ENCODE measurements at regions not wholly inside any gene's neighbourhood (a gene's known extent, or its start where the extent isn't known, plus 50 kb on each side); places are given as distances from the start of the nearest gene placed in this dataset.

DNA sequence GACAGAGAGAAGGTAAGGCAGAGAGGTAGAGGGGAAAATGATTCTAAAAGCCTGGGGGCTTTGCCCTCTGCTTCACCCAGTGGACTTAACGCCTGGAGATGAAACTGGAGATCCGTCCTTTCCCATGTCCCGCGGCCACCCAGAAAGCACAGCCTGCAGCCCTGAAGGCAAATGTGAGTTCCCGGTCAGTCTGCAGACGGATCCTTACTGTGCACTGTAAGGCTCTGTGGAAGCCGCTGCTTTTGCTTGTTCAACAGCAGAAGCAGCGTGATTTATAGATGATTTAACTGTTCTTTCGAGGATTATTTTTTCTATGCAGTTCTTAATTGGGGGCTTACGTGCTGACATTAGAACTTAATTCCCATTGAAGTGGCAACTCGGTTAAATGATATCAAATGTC, 290.4 kb downstream of the FOXL1 start:
- no peaks in the 10 kb centered on the region for H3K9me3 ChIP-seq (ENCODE audit: control insufficient read depth, insufficient read depth, low read depth, low read length)
- no peak overlapping the region for H3K27ac ChIP-seq (ENCODE audit: insufficient read depth, low read length)
- H3K36me3 ChIP-seq (ENCODE audit: control insufficient read depth, insufficient read depth, low read length) = no peaks in the 10 kb centered on the region
- no peak for DNase-seq (ENCODE audit: low read depth in 2 of 2)
- H3K27me3 ChIP-seq (ENCODE audit: control insufficient read depth, insufficient read depth, low read length) = peaks cover 3% of the 10 kb centered on the region
- TF ChIP-seq, protein P1, sequence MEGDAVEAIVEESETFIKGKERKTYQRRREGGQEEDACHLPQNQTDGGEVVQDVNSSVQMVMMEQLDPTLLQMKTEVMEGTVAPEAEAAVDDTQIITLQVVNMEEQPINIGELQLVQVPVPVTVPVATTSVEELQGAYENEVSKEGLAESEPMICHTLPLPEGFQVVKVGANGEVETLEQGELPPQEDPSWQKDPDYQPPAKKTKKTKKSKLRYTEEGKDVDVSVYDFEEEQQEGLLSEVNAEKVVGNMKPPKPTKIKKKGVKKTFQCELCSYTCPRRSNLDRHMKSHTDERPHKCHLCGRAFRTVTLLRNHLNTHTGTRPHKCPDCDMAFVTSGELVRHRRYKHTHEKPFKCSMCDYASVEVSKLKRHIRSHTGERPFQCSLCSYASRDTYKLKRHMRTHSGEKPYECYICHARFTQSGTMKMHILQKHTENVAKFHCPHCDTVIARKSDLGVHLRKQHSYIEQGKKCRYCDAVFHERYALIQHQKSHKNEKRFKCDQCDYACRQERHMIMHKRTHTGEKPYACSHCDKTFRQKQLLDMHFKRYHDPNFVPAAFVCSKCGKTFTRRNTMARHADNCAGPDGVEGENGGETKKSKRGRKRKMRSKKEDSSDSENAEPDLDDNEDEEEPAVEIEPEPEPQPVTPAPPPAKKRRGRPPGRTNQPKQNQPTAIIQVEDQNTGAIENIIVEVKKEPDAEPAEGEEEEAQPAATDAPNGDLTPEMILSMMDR (conservative IDR thresholded peaks at IDR 0.05 in 1 of 2, IDR thresholded peaks at IDR 0.05 in 1 of 2; ENCODE audit: low read depth in 1 of 2, low read length in 2 of 2) = no peak
- TF ChIP-seq EZH2 (IDR thresholded peaks at IDR 0.05; ENCODE audit: low read length, missing control alignments) = no peak
- H3K9ac ChIP-seq (ENCODE audit: insufficient read depth, low read length) = no peak overlapping the region
- no peak overlapping the region for H3K4me3 ChIP-seq (replicated peaks in 1 of 4; ENCODE audit: control extremely low read depth in 1 of 4, insufficient read depth in 1 of 4, low read depth in 3 of 4, low read length in 4 of 4)
- H2AFZ ChIP-seq (ENCODE audit: low read length) = no peak overlapping the region
- H3K79me2 ChIP-seq (ENCODE audit: control insufficient read depth, insufficient read depth, low read length) = no peaks in the 10 kb centered on the region
- H3K4me1 ChIP-seq (ENCODE audit: control insufficient read depth, extremely low read depth, insufficient read depth, low read length) = no peaks in the 10 kb centered on the region
- no peaks in the 10 kb centered on the region for H4K20me1 ChIP-seq (ENCODE audit: control insufficient read depth, extremely low read depth, insufficient read depth, low read length)
- no peak overlapping the region for H3K4me2 ChIP-seq (ENCODE audit: extremely low read depth, insufficient read depth, low read length)

DNA sequence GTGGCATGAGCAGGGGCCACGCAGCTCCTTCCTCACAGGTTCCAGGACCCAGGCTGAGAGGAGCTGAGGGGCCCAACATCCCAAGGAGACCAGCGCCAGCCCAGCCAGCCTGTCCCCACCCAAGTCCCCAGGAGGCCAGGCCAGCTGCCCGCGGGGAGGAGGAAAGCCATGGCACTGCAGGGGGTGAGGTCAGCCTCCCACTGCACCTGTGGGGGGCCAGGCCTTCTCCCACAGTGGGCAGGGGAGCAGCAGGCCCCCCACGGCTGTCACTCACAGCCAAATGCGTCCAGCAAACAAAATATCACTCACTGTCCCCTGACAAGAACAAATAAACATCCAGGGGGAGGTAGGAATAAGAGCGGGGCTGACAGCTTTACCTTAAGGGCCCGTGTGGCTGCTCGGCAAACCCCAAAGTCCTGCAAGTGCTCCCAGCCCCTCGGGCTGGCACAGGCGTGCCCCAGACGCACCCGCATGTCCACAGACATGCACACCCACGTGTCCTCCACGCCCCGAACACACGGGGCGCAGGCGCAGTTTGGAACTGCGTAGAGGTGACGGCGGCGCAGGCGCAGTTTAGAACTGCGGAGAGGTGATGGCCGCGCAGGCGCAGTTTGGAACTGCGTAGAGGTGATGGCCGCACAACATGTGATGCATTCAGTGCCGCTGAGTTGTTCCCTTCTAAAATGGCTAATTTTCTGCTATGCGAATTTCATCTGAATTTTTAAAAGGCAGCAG, 291.1 kb downstream of the FOXL1 start:
- no peak for DNase-seq (ENCODE audit: low read depth in 2 of 2)
- no peak overlapping the region for H3K9ac ChIP-seq (ENCODE audit: insufficient read depth, low read length)
- no peak overlapping the region for H2AFZ ChIP-seq (ENCODE audit: low read length)
- peaks cover 3% of the 10 kb centered on the region for H3K27me3 ChIP-seq (ENCODE audit: control insufficient read depth, insufficient read depth, low read length)
- no peaks in the 10 kb centered on the region for H3K79me2 ChIP-seq (ENCODE audit: control insufficient read depth, insufficient read depth, low read length)
- H3K4me2 ChIP-seq (ENCODE audit: extremely low read depth, insufficient read depth, low read length) = no peak overlapping the region
- no peaks in the 10 kb centered on the region for H3K9me3 ChIP-seq (ENCODE audit: control insufficient read depth, insufficient read depth, low read depth, low read length)
- no peaks in the 10 kb centered on the region for H3K36me3 ChIP-seq (ENCODE audit: control insufficient read depth, insufficient read depth, low read length)
- no peaks in the 10 kb centered on the region for H3K4me1 ChIP-seq (ENCODE audit: control insufficient read depth, extremely low read depth, insufficient read depth, low read length)
- no peaks in the 10 kb centered on the region for H4K20me1 ChIP-seq (ENCODE audit: control insufficient read depth, extremely low read depth, insufficient read depth, low read length)
- TF ChIP-seq EZH2 (IDR thresholded peaks at IDR 0.05; ENCODE audit: low read length, missing control alignments) = no peak
- TF ChIP-seq, protein P1 (conservative IDR thresholded peaks at IDR 0.05 in 1 of 2, IDR thresholded peaks at IDR 0.05 in 1 of 2; ENCODE audit: low read depth in 1 of 2, low read length in 2 of 2) = no peak
- H3K4me3 ChIP-seq (replicated peaks in 1 of 4; ENCODE audit: control extremely low read depth in 1 of 4, insufficient read depth in 1 of 4, low read depth in 3 of 4, low read length in 4 of 4) = no peak overlapping the region
- H3K27ac ChIP-seq (ENCODE audit: insufficient read depth, low read length) = no peak overlapping the region

DNA sequence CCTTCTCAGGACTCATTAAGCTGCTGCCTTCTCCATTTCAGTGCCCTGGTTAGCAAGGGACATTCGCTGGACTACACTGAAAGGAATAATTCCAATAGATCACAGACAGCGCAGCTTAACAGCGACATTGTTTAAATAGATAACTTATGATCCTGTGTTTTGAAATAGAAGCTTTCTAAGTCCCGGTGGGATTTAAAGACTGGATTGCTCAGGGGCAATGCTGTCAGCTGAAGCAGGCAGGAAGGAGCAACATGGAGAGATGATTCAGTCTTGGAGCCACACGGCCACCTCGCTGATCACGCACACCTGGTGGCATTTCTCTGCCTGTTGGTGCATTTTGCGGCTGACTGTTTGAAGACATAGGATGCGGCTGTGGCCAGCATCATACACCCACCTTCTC, 292.0 kb downstream of the FOXL1 start:
- no peak for TF ChIP-seq EZH2 (IDR thresholded peaks at IDR 0.05; ENCODE audit: low read length, missing control alignments)
- TF ChIP-seq, protein P1 (conservative IDR thresholded peaks at IDR 0.05 in 1 of 2, IDR thresholded peaks at IDR 0.05 in 1 of 2; ENCODE audit: low read depth in 1 of 2, low read length in 2 of 2) = no peak
- Histone ChIP-seq H3K4me1 (ENCODE audit: control insufficient read depth, extremely low read depth, insufficient read depth, low read length) (no peaks in the 10 kb centered on the region), H3K27me3 (ENCODE audit: control insufficient read depth, insufficient read depth, low read length) (peaks cover 3% of the 10 kb centered on the region), H2AFZ (ENCODE audit: low read length) (no peak overlapping the region), H3K4me3 (replicated peaks in 1 of 4; ENCODE audit: control extremely low read depth in 1 of 4, insufficient read depth in 1 of 4, low read depth in 3 of 4, low read length in 4 of 4) (no peak overlapping the region), H3K27ac (ENCODE audit: insufficient read depth, low read length) (no peak overlapping the region), H3K4me2 (ENCODE audit: extremely low read depth, insufficient read depth, low read length) (no peak overlapping the region), H3K9ac (ENCODE audit: insufficient read depth, low read length) (no peak overlapping the region), H3K36me3 (ENCODE audit: control insufficient read depth, insufficient read depth, low read length) (no peaks in the 10 kb centered on the region), H3K9me3 (ENCODE audit: control insufficient read depth, insufficient read depth, low read depth, low read length) (no peaks in the 10 kb centered on the region), H4K20me1 (ENCODE audit: control insufficient read depth, extremely low read depth, insufficient read depth, low read length) (no peaks in the 10 kb centered on the region), H3K79me2 (ENCODE audit: control insufficient read depth, insufficient read depth, low read length) (no peaks in the 10 kb centered on the region)
- DNase-seq (ENCODE audit: low read depth in 2 of 2) = no peak
